Activated CD8-positive, alpha-beta memory T cell treated with anti-CD3 and anti-CD28 coated beads, Interleukin-2, amount 10 ng/mL, durations not matched to agents 7 days and 5 days (primary cell): ENCODE measurements at regions not wholly inside any gene's neighbourhood (a gene's known extent, or its start where the extent isn't known, plus 50 kb on each side); places are given as distances from the start of the nearest gene placed in this dataset.
"Not testable (repeated sequence)": the region's sequence is repeated elsewhere in the genome, so short reads cannot be mapped to it uniquely, and the experiment has no call there.

Experiments used
- ATAC-seq: fragments of 150-1000 bp; cut with Tn5 transposase; one replicate; pipeline ENCODE4 v1.10.0; 2021; ENCODE audit warnings: moderate library complexity
- CTCF ChIA-PET: fragments of 350-600 bp; sonication (Branson Sonifier 250); formaldehyde crosslinking; loops from one replicate; lab custom pipeline; 2021; ENCODE audit warnings: antibody characterized with exemption; lab: Charles Lee
- DNase-seq: peaks from one replicate; pipeline ENCODE4 v3.0.0-alpha.2; 2020
- H3K27ac Mint-ChIP-seq: one replicate; pipeline ENCODE4 v1.8.0; 2021; ENCODE audit warnings: mild to moderate bottlenecking, mixed read lengths
- H3K27me3 Mint-ChIP-seq: one replicate; pipeline ENCODE4 v1.8.0; 2021; ENCODE audit warnings: mixed read lengths
- H3K36me3 Mint-ChIP-seq: one replicate; pipeline ENCODE4 v1.8.0; 2021; ENCODE audit warnings: mild to moderate bottlenecking, mixed read lengths
- H3K4me1 Mint-ChIP-seq: one replicate; pipeline ENCODE4 v1.8.0; 2021; ENCODE audit warnings: mixed read lengths
- H3K4me3 Mint-ChIP-seq: one replicate; pipeline ENCODE4 v1.8.0; 2021; ENCODE audit warnings: mild to moderate bottlenecking, moderate library complexity, mixed read lengths
- H3K9me3 Mint-ChIP-seq: one replicate; pipeline ENCODE4 v1.8.0; 2022; ENCODE audit warnings: low read depth, mixed read lengths

DNA sequence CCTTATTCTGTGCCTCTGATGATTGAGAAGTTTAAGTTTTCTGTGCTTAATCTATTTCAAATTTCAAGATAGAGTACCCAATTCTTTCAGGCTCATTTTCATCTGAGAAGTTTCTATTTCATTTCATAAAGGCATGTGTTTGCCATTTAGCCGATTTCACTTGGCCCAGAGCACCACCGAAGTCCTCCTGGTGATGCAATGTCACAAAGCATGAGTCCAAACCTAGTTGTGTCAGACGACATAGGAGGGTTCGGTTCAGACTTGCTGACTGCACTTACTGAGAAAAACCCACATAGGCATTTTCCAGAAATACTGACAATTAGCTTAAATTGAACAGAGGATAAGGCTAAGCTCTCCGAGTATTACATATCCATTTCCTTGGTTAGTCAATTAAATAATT lies 152.4 kb upstream of the FAR2 start:
- H3K27me3 Mint-ChIP-seq, result peaks cover 2% of the 10 kb centered on the region
- CTCF ChIA-PET, result no interaction called here
- no peaks in the 10 kb centered on the region for H3K9me3 Mint-ChIP-seq

GRCh38 chr12:28998662-28999120 lies 150.4 kb upstream of the FAR2 start:
- CTCF ChIA-PET, result interaction anchor here (0.8 kb wide), 1 partner anchor 80 kb away, joined by 3 read pairs; no protein-coding TSS in a partner anchor
- no peak for ATAC-seq
- H3K27ac Mint-ChIP-seq, result no peak overlapping the region
- no peak for DNase-seq
- H3K9me3 Mint-ChIP-seq, result no peaks in the 10 kb centered on the region
- H3K36me3 Mint-ChIP-seq, result no peaks in the 10 kb centered on the region
- no peak overlapping the region for H3K4me3 Mint-ChIP-seq
- H3K4me1 Mint-ChIP-seq, result no peaks in the 10 kb centered on the region
- H3K27me3 Mint-ChIP-seq, result no peaks in the 10 kb centered on the region

More for the DNA sequence above, 152.4 kb upstream of the FAR2 start:
- Mint-ChIP-seq H3K36me3 (no peaks in the 10 kb centered on the region), H3K27ac (no peak overlapping the region), H3K4me3 (no peak overlapping the region), H3K4me1 (no peaks in the 10 kb centered on the region)
- DNase-seq, result no peak
- no peak for ATAC-seq

- Mint-ChIP-seq H3K36me3 (no peaks in the 10 kb centered on the region), H3K27ac (no peak overlapping the region), H3K9me3 (no peaks in the 10 kb centered on the region), H3K4me1 (no peaks in the 10 kb centered on the region), H3K4me3 (no peak overlapping the region), H3K27me3 (peaks cover 7% of the 10 kb centered on the region)
- ATAC-seq (no peak), DNase-seq (no peak)
- CTCF ChIA-PET, result no interaction called here
Observed at GRCh38 chr12:29004066-29004935, 144.8 kb upstream of the FAR2 start.

- Mint-ChIP-seq H3K4me3 (no peak overlapping the region), H3K27ac (no peak overlapping the region), H3K9me3 (no peaks in the 10 kb centered on the region), H3K36me3 (no peaks in the 10 kb centered on the region), H3K4me1 (no peaks in the 10 kb centered on the region), H3K27me3 (peaks cover 13% of the 10 kb centered on the region)
- DNase-seq, result no peak
- CTCF ChIA-PET, result no interaction called here
- ATAC-seq, result no peak
Observed at GRCh38 chr12:29004936-29005304, 144.2 kb upstream of the FAR2 start.

DNA sequence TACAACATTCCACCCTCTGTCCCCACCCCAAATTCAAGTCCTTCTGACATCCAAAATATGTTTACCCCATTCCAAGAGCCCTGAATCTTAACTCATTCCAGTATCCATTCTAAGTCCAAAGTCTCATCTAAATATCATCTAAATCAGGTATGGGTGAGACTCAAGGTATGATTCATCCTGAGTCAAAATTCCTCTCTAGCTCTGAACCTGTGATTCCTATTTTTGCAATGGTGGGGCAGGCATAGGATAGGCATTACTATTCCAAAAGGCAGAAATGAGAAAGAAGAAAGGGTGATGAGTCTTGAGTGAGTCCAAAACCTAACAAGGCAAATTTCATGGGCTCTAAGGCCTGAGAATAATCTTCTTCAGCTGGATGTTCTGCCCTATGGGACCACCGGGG lies 140.3 kb upstream of the FAR2 start:
- peaks cover 14% of the 10 kb centered on the region for H3K27me3 Mint-ChIP-seq
- H3K4me1 Mint-ChIP-seq, result peaks cover 3% of the 10 kb centered on the region
- H3K9me3 Mint-ChIP-seq, result no peaks in the 10 kb centered on the region
- DNase-seq (no peak), ATAC-seq (no peak)
- CTCF ChIA-PET, result no interaction called here
- H3K27ac Mint-ChIP-seq, result no peak overlapping the region
- no peaks in the 10 kb centered on the region for H3K36me3 Mint-ChIP-seq
- H3K4me3 Mint-ChIP-seq, result no peak overlapping the region

DNA sequence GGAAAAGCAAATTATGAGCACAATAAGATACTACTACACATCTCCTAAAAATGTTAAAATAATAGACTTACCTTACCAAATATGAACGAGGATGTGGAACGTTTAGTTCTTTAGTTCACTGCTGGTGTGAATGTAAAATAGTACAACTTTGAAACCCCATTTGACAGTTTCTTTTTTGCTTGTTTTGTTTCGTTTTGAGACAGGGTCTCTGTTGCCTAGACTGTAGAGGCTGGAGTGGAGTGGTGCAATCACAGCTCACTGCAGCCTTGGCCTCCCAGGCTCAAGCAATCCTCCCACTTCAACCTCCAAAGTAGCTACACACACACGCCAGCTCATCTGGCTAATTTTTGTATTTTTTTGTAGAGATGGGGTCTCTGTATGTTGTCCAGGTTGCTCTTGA lies 136.4 kb upstream of the FAR2 start:
- no peak for DNase-seq
- H3K36me3 Mint-ChIP-seq, result no peaks in the 10 kb centered on the region
- H3K27ac Mint-ChIP-seq, result no peak overlapping the region
- H3K4me1 Mint-ChIP-seq, result peaks cover 3% of the 10 kb centered on the region
- ATAC-seq, result no peak
- CTCF ChIA-PET, result no interaction called here
- H3K9me3 Mint-ChIP-seq, result no peaks in the 10 kb centered on the region
- peaks cover 11% of the 10 kb centered on the region for H3K27me3 Mint-ChIP-seq
- no peak overlapping the region for H3K4me3 Mint-ChIP-seq

GRCh38 chr12:29017532-29017931 lies 131.5 kb upstream of the FAR2 start:
- H3K4me3 Mint-ChIP-seq, H3K27ac Mint-ChIP-seq, ATAC-seq, H3K36me3 Mint-ChIP-seq, H3K27me3 Mint-ChIP-seq, H3K9me3 Mint-ChIP-seq, H3K4me1 Mint-ChIP-seq, DNase-seq, CTCF ChIA-PET: not testable (repeated sequence)

GRCh38 chr12:29023436-29024076 lies 125.5 kb upstream of the FAR2 start:
- H3K9me3 Mint-ChIP-seq, result no peaks in the 10 kb centered on the region
- CTCF ChIA-PET, result no interaction called here
- H3K27ac Mint-ChIP-seq, result no peak overlapping the region
- no peak for DNase-seq
- H3K27me3 Mint-ChIP-seq, result peaks cover 11% of the 10 kb centered on the region
- no peak for ATAC-seq
- no peak overlapping the region for H3K4me3 Mint-ChIP-seq
- peaks cover 3% of the 10 kb centered on the region for H3K4me1 Mint-ChIP-seq
- H3K36me3 Mint-ChIP-seq, result no peaks in the 10 kb centered on the region

DNA sequence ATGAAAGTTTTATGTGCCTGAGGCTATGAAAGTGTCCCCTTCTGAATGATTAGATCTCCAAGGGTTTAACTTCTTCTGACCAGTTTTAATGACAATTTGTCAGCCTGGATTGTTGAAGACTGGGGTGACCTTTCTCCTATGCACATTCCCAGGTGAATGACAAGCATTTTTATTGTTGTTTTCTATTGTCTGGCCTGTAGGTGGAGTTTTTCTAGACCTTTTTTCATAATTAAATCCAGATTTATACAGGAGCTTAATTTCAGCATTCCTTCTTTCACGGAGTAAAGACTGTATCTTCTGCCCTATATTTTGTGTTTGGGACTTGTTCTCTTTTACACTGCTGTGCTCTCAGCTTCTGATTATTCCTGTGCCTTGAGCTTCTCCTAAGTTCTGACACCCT lies 125.0 kb upstream of the FAR2 start:
- ATAC-seq (no peak), DNase-seq (no peak)
- Mint-ChIP-seq H3K4me1 (peaks cover 3% of the 10 kb centered on the region), H3K9me3 (no peaks in the 10 kb centered on the region), H3K36me3 (no peaks in the 10 kb centered on the region), H3K27ac (no peak overlapping the region), H3K4me3 (no peak overlapping the region), H3K27me3 (peaks cover 12% of the 10 kb centered on the region)
- CTCF ChIA-PET, result no interaction called here

DNA sequence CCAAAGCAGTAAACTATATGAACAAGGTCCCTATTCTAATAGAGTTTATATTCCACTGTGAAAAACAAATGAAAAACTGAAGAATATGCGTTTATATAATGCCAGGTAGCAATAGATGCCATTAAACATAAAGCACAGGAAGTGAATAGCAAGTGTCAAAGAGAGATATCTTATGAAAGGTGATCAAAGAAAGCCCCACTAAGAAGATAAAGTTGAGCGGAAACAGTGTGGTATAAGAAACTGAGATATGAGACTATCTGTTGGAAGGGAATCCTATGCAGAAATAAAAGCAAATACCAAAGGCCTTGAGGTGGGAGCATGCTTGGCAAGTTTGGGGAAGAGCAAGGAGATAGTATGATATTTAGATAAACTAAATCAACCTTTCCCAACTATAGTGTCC lies 123.1 kb upstream of the FAR2 start:
- peaks cover 3% of the 10 kb centered on the region for H3K4me1 Mint-ChIP-seq
- no peak for DNase-seq
- CTCF ChIA-PET, result no interaction called here
- H3K27me3 Mint-ChIP-seq, result peaks cover 14% of the 10 kb centered on the region
- H3K27ac Mint-ChIP-seq, result no peak overlapping the region
- ATAC-seq, result no peak
- no peak overlapping the region for H3K4me3 Mint-ChIP-seq
- no peaks in the 10 kb centered on the region for H3K36me3 Mint-ChIP-seq
- no peaks in the 10 kb centered on the region for H3K9me3 Mint-ChIP-seq

GRCh38 chr12:29026419-29026818 lies 122.7 kb upstream of the FAR2 start:
- Mint-ChIP-seq H3K36me3 (no peaks in the 10 kb centered on the region), H3K9me3 (no peaks in the 10 kb centered on the region), H3K27ac (no peak overlapping the region), H3K27me3 (peaks cover 14% of the 10 kb centered on the region), H3K4me3 (no peak overlapping the region), H3K4me1 (peaks cover 3% of the 10 kb centered on the region)
- CTCF ChIA-PET, result no interaction called here
- DNase-seq (no peak), ATAC-seq (no peak)

DNA sequence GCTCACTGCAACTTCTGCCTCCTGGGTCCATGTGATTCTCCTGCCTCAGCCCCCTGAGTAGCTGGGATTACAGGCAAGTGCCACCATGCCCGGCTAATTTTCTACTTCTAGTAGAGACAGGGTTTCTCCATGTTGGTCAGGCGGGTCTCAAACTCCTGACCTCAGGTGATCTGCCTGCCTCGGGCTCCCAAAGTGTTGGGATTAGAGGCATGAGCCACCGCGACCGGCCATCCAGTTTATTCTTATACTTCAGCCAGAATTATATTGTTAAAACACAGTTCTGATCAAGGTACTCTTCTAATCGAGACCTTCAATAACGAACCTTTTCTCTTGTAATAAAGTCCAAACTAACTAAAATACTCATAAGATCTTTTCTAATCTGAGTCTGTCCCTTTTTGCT lies 119.6 kb upstream of the FAR2 start:
- H3K4me1 Mint-ChIP-seq, H3K36me3 Mint-ChIP-seq, CTCF ChIA-PET, ATAC-seq, H3K9me3 Mint-ChIP-seq, H3K27ac Mint-ChIP-seq, H3K4me3 Mint-ChIP-seq, DNase-seq: not testable (repeated sequence)
- H3K27me3 Mint-ChIP-seq, result peaks cover 24% of the 10 kb centered on the region

DNA sequence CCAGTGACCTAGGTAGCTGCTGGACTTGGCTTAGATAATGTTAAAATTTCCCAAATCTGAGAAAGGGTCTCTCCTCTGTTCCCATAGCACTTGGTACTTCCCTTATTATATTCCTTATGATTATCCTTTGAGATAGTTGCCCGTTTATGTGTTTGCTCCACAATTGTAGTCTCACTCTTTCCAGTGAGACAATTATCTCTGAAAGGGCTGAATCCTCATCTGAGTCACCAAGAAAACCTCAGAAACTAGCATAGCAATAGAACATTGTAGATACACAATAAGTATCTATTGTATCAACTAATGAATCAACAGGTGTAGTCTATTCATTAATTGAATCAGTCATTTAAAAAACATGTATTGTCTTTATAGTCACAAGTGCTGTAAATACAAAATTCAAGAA lies 119.1 kb upstream of the FAR2 start:
- Mint-ChIP-seq H3K4me1 (peaks cover 3% of the 10 kb centered on the region), H3K4me3 (no peak overlapping the region), H3K9me3 (no peaks in the 10 kb centered on the region), H3K36me3 (no peaks in the 10 kb centered on the region), H3K27me3 (peaks cover 24% of the 10 kb centered on the region), H3K27ac (no peak overlapping the region)
- ATAC-seq (no peak), DNase-seq (no peak)
- CTCF ChIA-PET, result no interaction called here

DNA sequence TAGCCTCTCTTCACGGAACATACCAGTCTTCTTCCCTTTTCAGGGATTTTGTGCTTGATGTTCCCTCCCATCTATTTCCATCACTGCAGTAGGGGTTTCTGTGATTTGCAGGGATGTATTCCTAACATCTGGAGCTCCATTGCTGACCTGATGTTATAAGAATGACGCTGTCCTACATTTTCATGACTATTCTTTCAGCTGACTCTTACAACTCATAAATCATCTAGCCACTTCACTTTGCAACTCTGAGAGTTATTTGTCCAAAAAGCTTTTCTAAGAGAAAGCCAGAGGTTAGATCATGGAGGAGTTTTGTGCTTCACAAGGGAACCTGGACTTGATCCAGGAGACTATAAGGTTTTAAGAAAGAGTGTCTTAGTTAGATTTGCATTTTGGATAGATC lies 116.6 kb upstream of the FAR2 start:
- Mint-ChIP-seq H3K4me1 (no peaks in the 10 kb centered on the region), H3K9me3 (no peaks in the 10 kb centered on the region), H3K36me3 (no peaks in the 10 kb centered on the region), H3K27me3 (peaks cover 15% of the 10 kb centered on the region), H3K4me3 (no peak overlapping the region), H3K27ac (no peak overlapping the region)
- ATAC-seq (no peak), DNase-seq (no peak)
- CTCF ChIA-PET, result no interaction called here
